GM20431 (cell line): ENCODE measurements at regions not wholly inside any gene's neighbourhood (a gene's known extent, or its start where the extent isn't known, plus 50 kb on each side); places are given as distances from the start of the nearest gene placed in this dataset.
"Not testable (repeated sequence)": the region's sequence is repeated elsewhere in the genome, so short reads cannot be mapped to it uniquely, and the experiment has no call there.

ENCODE experiments used
- in situ Hi-C: fragments of 300-500 bp; cut with MseI, MboI; formaldehyde crosslinking; loops from one replicate; pipeline ENCODE4 v1.15.0; 2020; ENCODE audit warnings: low sequenced_read_pairs; ENCODE audit not compliant: unreplicated experiment

DNA sequence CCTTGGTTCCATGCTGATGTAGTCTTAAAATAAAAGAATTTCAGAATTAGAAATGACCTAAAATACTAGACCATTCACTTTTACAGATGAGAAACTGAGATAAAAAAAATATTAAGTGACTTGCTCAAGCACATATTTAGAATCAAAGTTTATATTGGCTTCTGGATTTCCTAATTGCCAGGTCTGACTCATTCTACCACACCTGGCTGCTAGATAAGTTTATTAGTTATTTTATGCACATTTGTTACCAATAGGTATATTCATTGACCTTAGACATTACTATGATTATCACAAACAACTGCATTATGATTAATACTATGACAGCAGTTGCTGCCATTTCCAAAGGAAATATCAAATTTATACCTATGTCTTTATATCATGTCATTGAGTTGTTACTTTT is 497.5 kb downstream of the RWDD3 start:
- in situ Hi-C loops: no loop called here

DNA sequence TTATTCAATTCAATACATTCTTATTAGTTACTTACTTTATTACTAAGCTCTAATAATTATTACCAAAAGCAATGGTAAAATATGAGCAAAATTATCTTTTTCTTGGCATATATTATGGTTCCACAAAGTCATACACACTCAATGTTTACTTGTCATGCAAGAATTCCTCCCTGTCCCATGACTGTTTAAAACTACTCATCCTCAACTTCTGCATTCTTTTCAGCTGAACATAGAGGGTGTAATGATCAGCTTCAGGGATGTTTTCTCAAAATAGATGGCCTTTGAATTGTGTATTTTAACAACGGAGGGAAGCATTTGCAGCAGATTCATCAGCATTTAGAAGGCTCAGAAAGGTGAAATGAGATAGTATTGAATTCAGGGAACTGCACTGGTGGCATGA is 499.0 kb downstream of the RWDD3 start:
- in situ Hi-C loops: no loop called here

DNA sequence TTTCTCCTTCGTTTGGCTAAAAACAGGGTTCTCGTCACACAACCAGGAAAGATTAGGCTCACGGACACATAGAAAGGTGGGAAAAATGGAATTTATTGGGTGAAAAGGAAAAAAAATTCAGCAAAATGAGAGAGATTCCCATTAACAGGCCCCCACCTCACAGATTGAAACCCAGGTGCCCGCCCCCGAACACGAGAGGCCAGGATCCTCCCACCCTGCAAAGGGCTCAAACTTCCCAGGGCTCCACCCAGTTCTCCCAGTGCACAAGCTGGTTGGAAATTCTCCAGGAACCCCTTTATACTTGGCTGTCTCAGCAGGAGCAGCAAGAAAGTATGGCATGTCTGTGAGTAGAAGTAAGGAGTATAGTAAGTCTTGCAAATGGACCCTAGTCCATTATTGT is 499.7 kb downstream of the RWDD3 start:
- in situ Hi-C loops: no loop called here

DNA sequence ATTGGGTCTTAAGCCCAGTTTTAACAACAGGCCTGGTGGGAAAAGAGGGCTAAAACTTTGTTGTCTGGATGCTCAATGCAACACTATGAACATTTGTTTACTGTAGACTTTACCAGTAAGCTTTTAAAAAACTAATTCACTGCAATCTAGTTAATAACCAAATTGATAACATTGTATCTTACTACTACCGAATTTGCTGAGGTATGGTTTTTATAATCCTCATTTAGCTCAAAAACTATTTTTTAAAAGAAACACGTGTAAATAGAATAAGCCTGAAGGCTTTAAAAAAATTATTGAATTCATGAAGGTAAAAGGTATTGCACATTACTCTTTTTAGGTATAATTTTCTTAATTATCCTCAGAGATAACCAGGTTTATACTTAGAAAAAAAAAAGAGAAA is 500.6 kb downstream of the RWDD3 start:
- in situ Hi-C loops: no loop called here

DNA sequence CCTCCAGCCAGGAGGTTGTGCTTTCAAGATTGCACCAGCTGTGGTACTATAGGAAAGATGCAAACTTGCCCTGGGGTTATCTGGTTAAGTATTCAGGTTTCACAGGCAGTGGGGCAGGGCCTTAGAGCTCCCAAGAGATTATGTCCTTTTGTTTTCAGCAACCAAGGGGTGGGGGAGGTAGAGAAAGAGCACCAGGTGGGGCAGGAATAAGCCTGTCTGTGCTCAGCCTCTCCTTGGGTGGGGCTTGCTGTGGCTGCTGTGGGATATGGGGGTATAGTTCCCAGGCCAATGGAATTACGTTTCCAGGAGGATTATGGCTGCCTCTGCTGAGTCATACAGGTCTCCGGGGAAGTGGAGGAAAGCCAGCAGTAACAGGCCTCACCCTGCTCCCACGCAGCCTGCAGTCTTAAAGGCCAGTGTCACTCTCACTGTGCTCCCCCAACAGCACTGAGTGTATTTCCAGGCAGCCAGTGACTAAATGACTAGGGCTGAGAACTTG is 508.6 kb downstream of the RWDD3 start:
- in situ Hi-C loops: no loop called here

GRCh38 chr1:95744731-95745130 is 510.7 kb downstream of the RWDD3 start:
- in situ Hi-C loops: no loop called here

DNA sequence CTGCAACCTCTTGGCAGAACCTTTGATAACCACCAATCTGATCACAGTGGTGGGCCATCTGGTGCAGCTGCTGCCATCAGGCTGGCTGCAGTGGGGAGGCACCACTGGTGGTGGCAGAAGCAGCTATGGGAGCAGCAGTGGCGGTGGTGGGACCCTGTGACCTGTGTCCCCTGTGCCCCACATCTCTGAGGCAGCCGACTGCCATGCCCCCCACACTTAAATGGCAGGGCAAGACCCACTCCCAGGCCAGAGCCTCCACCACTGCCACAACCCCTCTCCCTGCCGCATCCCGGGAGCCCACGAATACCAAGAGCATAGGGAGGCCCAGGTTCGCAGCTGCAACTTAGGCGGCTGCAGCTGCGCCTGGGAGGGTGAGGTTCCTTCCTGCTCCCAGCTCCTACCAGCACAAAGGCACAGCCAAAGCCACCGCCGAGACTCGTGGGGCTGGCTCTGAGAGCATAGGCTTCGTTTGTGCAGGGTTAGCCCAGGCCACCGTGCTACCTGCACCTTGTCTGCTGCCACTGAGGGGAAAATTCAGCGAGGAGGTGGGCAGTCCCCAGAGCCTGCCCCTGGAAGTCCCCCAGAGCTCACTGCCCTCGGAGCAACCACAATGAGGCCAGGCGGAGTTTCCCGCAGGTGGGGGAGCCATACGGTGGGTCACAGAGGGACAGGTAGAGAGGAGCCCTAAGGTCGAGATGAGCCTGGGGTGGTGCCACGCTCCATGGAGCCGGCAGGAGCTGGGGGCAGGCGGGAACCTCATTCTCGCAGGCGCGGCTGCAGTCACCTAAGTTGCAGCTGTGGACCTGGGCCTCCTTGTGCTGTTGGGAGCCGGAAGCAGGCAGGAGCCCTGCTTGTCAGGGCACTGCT is 518.7 kb downstream of the RWDD3 start:
- in situ Hi-C loops: no loop called here

DNA sequence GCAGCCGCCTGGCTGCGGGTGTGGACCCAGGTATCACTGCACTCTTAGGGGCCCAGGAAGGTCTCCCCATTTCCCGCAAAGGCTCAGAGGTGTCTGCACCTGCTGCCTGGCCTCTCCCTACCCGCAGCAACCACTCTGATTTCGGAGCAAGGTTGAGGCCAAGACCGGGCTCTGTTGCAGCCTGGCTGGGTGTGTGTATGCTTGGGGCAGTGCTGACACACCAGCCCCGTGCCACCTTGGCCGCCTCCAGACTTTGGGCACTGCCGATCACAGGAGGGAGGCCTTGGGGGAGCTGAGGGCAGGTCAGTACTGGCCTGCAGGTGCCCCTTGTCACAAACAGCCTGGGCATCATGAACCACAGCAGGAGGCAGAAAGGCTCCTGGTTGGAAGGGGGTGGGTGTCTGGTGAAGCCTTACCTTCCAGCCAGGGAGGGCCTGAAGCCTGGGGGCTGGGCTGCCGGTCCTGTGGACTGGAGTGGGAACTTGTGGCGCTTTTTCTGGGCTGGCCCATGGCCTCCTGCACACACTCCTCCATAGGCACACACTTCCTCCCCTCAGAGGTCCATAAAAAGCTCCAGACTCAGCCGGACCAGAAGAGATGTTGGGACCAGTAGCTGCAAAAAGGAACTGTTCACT is 519.5 kb downstream of the RWDD3 start:
- in situ Hi-C loops: no loop called here

DNA sequence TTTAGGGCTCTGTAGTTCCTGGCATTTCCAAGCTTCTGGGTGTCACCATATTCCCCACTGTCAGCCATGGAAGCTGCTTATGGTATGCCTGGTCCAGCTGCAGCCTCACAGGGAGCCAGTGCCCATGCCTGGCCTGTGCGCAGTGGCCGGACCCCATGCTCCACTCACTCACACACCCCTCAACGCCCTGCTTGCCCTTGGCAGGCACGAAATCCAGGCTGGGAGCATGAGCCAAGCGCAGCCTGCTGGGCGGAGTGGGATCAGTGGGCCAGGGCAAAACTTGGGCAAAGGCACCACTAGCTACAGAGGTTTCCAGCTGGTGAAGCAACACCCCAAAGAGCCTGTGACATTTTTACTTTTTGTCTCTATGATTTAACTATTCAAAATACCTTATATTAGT is 520.4 kb downstream of the RWDD3 start:
- in situ Hi-C loops: no loop called here

DNA sequence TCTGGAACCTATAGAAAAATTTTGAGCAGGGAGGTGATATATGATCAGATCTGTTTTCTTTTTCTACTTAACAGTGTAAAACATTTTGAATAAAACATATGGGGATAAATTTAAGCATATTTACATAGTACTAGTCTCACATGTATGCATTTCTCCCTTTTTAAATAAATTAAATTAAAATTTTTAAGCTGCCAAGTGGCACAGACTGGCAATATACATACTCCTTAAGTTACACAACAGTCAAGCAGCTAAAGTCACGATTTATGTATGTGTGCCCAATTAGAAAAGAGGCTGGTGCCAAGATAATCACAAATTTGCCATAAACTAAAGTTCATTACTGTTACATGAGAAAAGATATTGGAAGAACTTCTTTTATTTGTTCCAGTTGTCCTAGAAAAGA is 532.0 kb downstream of the RWDD3 start:
- in situ Hi-C loops: no loop called here

DNA sequence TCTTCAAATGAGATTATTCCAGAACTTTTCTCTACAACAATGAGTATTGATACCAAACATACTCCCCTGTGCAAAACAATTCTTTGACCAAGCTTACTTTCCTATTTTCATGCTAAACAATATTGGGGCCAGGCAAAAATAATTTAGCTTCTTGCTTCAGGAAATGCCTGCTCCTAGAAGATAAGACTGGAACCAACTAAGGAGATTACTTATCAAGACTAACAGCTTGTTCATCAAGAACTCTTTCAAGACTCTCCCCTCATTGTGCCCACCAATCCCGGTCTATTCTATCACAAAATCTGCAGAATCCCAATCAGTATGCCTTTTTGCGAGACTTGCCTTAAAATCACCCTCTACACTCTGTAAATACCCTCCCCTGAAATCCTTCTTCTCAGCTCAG is 536.6 kb downstream of the RWDD3 start:
- in situ Hi-C loops: no loop called here

- in situ Hi-C loops: no loop called here
Measured at GRCh38 chr1:95778217-95778616, 544.2 kb downstream of the RWDD3 start.

DNA sequence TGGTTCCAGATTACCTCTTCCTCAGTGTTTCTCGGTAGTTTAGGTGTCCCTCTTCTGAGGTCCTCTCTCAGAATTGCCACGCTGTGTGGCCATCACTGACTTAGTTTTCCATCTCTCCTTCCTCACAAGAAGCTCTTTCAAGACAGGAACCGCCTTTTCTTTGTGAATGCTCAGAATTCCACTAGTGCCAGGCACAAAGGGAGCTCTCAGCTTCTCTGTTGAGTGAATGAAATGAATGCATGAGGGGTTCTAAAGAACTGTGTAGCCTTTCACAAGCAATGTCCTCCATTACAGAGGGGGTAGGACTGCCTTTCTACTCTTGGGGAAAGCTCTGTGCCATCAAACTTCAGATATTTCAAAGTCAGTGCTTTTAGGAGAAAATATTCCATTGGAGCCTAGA is 546.8 kb downstream of the RWDD3 start:
- in situ Hi-C loops: no loop called here

GRCh38 chr1:95790136-95790535 is 556.1 kb downstream of the RWDD3 start:
- in situ Hi-C loops: no loop called here

- in situ Hi-C loops: no loop called here
Measured at GRCh38 chr1:95793893-95794292, 559.9 kb downstream of the RWDD3 start.

DNA sequence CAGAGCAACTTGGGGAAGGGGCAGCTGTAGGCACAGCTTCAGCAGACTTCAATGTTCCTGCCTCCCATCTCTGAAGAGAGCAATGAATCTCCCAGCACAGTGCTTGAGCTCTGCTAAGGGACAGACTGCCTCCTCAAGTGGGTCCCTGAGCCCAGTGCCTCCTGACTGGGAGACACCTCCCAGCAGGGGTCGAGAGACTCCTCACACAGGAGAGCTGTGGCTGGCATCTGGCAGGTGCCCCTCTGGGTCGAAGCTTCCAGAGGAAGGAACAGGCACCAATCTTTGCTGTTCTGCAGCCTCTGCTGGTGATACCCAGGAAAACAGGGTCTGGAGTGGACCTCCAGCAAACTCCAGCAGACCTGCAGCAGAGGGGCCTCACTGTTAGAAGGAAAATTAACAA is 563.8 kb downstream of the RWDD3 start:
- in situ Hi-C loops: not testable (repeated sequence)

- in situ Hi-C loops: no loop called here
Measured at GRCh38 chr1:95806171-95806570, 572.2 kb downstream of the RWDD3 start.

DNA sequence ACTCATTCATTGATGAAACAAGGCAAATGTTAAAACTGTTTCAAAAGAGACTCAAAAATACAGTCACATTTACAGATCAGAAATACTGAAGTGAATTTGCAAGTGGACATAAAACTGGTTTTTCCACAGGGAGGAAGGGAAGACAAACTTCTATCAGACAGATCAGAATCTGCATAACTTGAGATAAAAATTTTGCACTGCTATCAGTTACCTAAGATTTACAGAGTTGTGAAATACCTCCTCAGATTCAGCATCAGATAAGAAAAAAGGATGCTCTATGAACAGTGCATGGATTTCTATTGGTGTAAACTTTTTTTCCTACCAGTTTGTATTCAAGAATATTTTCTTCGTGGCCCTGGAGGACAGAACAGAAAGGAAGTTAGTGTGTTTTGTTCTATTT is 575.4 kb downstream of the RWDD3 start:
- in situ Hi-C loops: no loop called here

GRCh38 chr1:95815511-95815910 is 581.5 kb downstream of the RWDD3 start:
- in situ Hi-C loops: no loop called here

DNA sequence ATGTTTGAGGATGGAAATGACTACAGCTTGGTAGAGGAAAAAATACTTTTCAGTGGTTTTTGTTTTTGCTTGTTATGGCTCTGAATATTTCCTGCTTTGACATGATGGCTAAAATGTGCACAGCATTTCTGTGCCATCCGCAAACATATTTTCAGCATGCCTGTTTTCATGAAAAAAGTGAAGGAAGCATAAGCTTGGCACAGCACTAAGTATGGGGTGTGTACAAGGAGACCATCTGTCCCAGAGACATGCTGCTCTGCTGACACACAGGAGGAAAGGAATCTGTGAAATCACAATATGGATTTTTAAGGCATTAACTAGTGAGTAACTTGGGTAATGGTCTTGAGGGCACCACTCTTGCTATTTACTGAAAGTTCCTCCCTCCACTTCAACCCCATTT is 595.5 kb downstream of the RWDD3 start:
- in situ Hi-C loops: no loop called here

DNA sequence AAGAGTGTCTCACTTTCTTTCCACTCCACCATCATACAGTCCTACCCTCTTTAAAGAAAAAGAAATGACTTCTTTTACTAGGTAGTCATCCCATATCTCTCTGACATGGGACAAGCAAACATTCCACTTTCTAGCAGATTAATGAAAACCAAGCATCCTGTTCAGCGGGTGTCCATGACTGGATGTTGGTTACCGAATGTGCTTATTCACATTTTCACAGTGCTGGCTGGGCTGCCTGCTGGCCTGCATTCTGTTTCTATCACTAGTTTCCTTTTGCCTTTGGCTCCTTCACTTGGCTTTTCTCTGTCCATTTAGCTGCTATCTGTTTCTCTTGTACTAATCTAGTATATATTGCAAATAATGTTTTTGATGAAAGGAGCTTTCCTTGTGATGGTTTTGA is 598.4 kb downstream of the RWDD3 start:
- in situ Hi-C loops: no loop called here

- in situ Hi-C loops: no loop called here
Measured at GRCh38 chr1:95849439-95849838, 615.4 kb downstream of the RWDD3 start.
